ENCODE measurements at regions not wholly inside any gene's neighbourhood (a gene's known extent, or its start where the extent isn't known, plus 50 kb on each side); places are given as distances from the start of the nearest gene placed in this dataset.

- no peak overlapping the region for H3K9ac ChIP-seq (ENCODE audit: extremely low read depth, low read length, poor library complexity, severe bottlenecking)
- Mint-ChIP-seq H3K9me3 (peaks cover 14% of the 10 kb centered on the region), H3K4me1 (no peaks in the 10 kb centered on the region), H3K27me3 (ENCODE audit: insufficient read depth) (no peaks in the 10 kb centered on the region), H3K4me3 (no peak overlapping the region), H3K27ac (no peak overlapping the region), H3K36me3 (ENCODE audit: low read depth) (no peaks in the 10 kb centered on the region)
- WGBS, 2 experiments (ENCODE audit: insufficient coverage in 1 of 2, insufficient read length in 1 of 2), result 75 to 81% methylated on average over 3 to 4 of the region's 4 CpGs
- no peaks in the 10 kb centered on the region for H3K4me1 ChIP-seq (ENCODE audit: control insufficient read depth, insufficient read depth, low read length)
- no peaks in the 10 kb centered on the region for H3K27me3 ChIP-seq (ENCODE audit: control insufficient read depth, insufficient read depth, low read length, poor library complexity, severe bottlenecking)
- no peak overlapping the region for H3K27ac ChIP-seq (ENCODE audit: low read depth, low read length)
- H3K9me3 ChIP-seq (ENCODE audit: control insufficient read depth, low read length), result peaks cover 10% of the 10 kb centered on the region
- H3K36me3 ChIP-seq (ENCODE audit: control insufficient read depth, insufficient read depth, low read length), result no peaks in the 10 kb centered on the region
- TF ChIP-seq, protein P1, sequence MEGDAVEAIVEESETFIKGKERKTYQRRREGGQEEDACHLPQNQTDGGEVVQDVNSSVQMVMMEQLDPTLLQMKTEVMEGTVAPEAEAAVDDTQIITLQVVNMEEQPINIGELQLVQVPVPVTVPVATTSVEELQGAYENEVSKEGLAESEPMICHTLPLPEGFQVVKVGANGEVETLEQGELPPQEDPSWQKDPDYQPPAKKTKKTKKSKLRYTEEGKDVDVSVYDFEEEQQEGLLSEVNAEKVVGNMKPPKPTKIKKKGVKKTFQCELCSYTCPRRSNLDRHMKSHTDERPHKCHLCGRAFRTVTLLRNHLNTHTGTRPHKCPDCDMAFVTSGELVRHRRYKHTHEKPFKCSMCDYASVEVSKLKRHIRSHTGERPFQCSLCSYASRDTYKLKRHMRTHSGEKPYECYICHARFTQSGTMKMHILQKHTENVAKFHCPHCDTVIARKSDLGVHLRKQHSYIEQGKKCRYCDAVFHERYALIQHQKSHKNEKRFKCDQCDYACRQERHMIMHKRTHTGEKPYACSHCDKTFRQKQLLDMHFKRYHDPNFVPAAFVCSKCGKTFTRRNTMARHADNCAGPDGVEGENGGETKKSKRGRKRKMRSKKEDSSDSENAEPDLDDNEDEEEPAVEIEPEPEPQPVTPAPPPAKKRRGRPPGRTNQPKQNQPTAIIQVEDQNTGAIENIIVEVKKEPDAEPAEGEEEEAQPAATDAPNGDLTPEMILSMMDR (conservative IDR thresholded peaks at IDR 0.05), result no peak
- DNase-seq, result no peak
- H3K4me3 ChIP-seq (ENCODE audit: low read length), result no peak overlapping the region
Observed at GRCh38 chr7:79912213-79912633, 222.4 kb upstream of the GNAI1 start.

DNA sequence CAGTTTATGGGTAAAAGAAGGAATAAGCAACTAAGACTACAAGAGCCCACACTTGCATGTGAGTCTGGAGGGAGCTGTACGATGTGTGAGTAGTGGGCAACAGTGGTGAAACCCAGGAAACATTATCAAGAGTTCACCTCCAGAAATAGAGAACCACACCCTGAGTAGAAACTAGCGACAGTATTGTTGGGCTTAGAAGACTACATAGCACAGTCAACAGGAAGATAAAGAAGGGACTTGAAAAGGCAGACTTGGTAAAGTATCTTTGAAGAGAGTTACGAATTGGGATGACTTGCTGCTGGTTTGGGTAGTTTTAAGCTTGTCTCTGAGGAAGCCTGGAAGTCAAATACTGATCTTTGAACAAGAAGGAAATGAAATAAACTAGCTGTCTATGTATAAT lies 223.2 kb upstream of the GNAI1 start:
- no peaks in the 10 kb centered on the region for H3K4me1 ChIP-seq (ENCODE audit: control insufficient read depth, insufficient read depth, low read length)
- peaks cover 10% of the 10 kb centered on the region for H3K9me3 ChIP-seq (ENCODE audit: control insufficient read depth, low read length)
- no peak overlapping the region for H3K9ac ChIP-seq (ENCODE audit: extremely low read depth, low read length, poor library complexity, severe bottlenecking)
- H3K4me1 Mint-ChIP-seq, result no peaks in the 10 kb centered on the region
- H3K27me3 ChIP-seq (ENCODE audit: control insufficient read depth, insufficient read depth, low read length, poor library complexity, severe bottlenecking), result no peaks in the 10 kb centered on the region
- peaks cover 14% of the 10 kb centered on the region for H3K9me3 Mint-ChIP-seq
- H3K4me3 Mint-ChIP-seq, result no peak overlapping the region
- no peaks in the 10 kb centered on the region for H3K36me3 ChIP-seq (ENCODE audit: control insufficient read depth, insufficient read depth, low read length)
- no peak overlapping the region for H3K27ac ChIP-seq (ENCODE audit: low read depth, low read length)
- DNase-seq, result no peak
- no peak overlapping the region for H3K27ac Mint-ChIP-seq
- no peaks in the 10 kb centered on the region for H3K36me3 Mint-ChIP-seq (ENCODE audit: low read depth)
- 88 to 95% methylated on average over 2 to 3 of the region's 3 CpGs for WGBS, 2 experiments (ENCODE audit: insufficient coverage in 1 of 2, insufficient read length in 1 of 2)
- no peak overlapping the region for H3K4me3 ChIP-seq (ENCODE audit: low read length)
- H3K27me3 Mint-ChIP-seq (ENCODE audit: insufficient read depth), result no peaks in the 10 kb centered on the region
- TF ChIP-seq, protein P1 (conservative IDR thresholded peaks at IDR 0.05), result no peak

DNA sequence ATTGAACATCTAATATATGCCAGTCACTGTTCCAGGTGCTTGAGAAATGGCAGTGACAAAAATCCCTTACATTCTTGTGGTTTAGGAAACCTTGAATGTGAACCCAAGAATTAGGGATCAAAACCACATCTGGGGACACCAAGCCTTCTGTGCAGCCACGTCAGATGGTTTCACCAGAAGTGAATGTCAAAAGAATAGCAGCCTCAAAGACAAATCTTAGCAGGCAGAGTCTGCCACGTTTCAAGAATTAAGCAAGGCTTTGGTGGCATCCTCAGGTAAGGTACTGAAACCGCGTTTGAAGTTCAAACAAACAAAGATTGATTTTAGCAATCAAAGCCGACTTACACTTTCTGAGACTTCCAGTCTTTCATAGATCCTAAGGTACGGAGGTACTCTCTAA lies 225.5 kb upstream of the GNAI1 start:
- TF ChIP-seq, protein P1 (conservative IDR thresholded peaks at IDR 0.05), result no peak
- Mint-ChIP-seq H3K36me3 (ENCODE audit: low read depth) (no peaks in the 10 kb centered on the region), H3K4me1 (no peaks in the 10 kb centered on the region), H3K9me3 (peaks cover 1% of the 10 kb centered on the region), H3K4me3 (no peak overlapping the region), H3K27me3 (ENCODE audit: insufficient read depth) (no peaks in the 10 kb centered on the region), H3K27ac (no peak overlapping the region)
- H3K27me3 ChIP-seq (ENCODE audit: control insufficient read depth, insufficient read depth, low read length, poor library complexity, severe bottlenecking), result no peaks in the 10 kb centered on the region
- no peaks in the 10 kb centered on the region for H3K36me3 ChIP-seq (ENCODE audit: control insufficient read depth, insufficient read depth, low read length)
- H3K9ac ChIP-seq (ENCODE audit: extremely low read depth, low read length, poor library complexity, severe bottlenecking), result no peak overlapping the region
- H3K27ac ChIP-seq (ENCODE audit: low read depth, low read length), result no peak overlapping the region
- no peak for DNase-seq
- no peak overlapping the region for H3K4me3 ChIP-seq (ENCODE audit: low read length)
- H3K4me1 ChIP-seq (ENCODE audit: control insufficient read depth, insufficient read depth, low read length), result no peaks in the 10 kb centered on the region
- no peaks in the 10 kb centered on the region for H3K9me3 ChIP-seq (ENCODE audit: control insufficient read depth, low read length)
- 89 to 91% methylated on average over 5 to 6 of the region's 6 CpGs for WGBS, 2 experiments (ENCODE audit: insufficient coverage in 1 of 2, insufficient read length in 1 of 2)

Measured in endodermal cell (in vitro differentiated cells).